HG03196 (cell line): ENCODE measurements at regions not wholly inside any gene's neighbourhood (a gene's known extent, or its start where the extent isn't known, plus 50 kb on each side); places are given as distances from the start of the nearest gene placed in this dataset.
A peak's percentile ranks its signal among the peaks of the same experiment; 100 is the strongest.

Experiments
- ATAC-seq: cut with Tn5 transposase; IDR thresholded peaks from one replicate; pipeline ENCODE4 v1.9.1; 2021; ENCODE audit not compliant: unreplicated experiment

GRCh38 chr2:58460670-58461069 is 219.5 kb upstream of the FANCL start:
- no peak for ATAC-seq

GRCh38 chr2:58449286-58450010 is 208.3 kb upstream of the FANCL start:
- ATAC-seq, result peak; percentile 71

- no peak for ATAC-seq
Observed at GRCh38 chr2:58448845-58449244, 207.7 kb upstream of the FANCL start.

- peak; percentile 63 for ATAC-seq
Observed at GRCh38 chr2:58448065-58448507, 207.0 kb upstream of the FANCL start.

GRCh38 chr2:58447586-58447985 is 206.5 kb upstream of the FANCL start:
- peak; percentile 9 for ATAC-seq

GRCh38 chr2:58441643-58442042 is 200.5 kb upstream of the FANCL start:
- no peak for ATAC-seq

- ATAC-seq, result no peak
Observed at GRCh38 chr2:58436872-58437271, 195.7 kb upstream of the FANCL start.

GRCh38 chr2:58435246-58435645 is 194.1 kb upstream of the FANCL start:
- no peak for ATAC-seq

- ATAC-seq, result no peak
Observed at GRCh38 chr2:58434692-58435091, 193.6 kb upstream of the FANCL start.

GRCh38 chr2:58432491-58433170 is 191.5 kb upstream of the FANCL start:
- no peak for ATAC-seq

GRCh38 chr2:58429014-58429875 is 188.1 kb upstream of the FANCL start:
- no peak for ATAC-seq

GRCh38 chr2:58428096-58429013 is 187.2 kb upstream of the FANCL start:
- ATAC-seq, result no peak

GRCh38 chr2:58427572-58428095 is 186.5 kb upstream of the FANCL start:
- ATAC-seq, result no peak

GRCh38 chr2:58425368-58425767 is 184.2 kb upstream of the FANCL start:
- no peak for ATAC-seq

GRCh38 chr2:58419983-58420382 is 178.9 kb upstream of the FANCL start:
- ATAC-seq, result no peak

- ATAC-seq, result no peak
Observed at GRCh38 chr2:58416696-58417095, 175.6 kb upstream of the FANCL start.

GRCh38 chr2:58414506-58414905 is 173.4 kb upstream of the FANCL start:
- no peak for ATAC-seq

- no peak for ATAC-seq
Observed at GRCh38 chr2:58410549-58410948, 169.4 kb upstream of the FANCL start.

- no peak for ATAC-seq
Observed at GRCh38 chr2:58407487-58407886, 166.4 kb upstream of the FANCL start.

GRCh38 chr2:58405341-58405740 is 164.2 kb upstream of the FANCL start:
- no peak for ATAC-seq
